Ishikawa (cell line): ENCODE measurements at regions not wholly inside any gene's neighbourhood (a gene's known extent, or its start where the extent isn't known, plus 50 kb on each side); places are given as distances from the start of the nearest gene placed in this dataset.

ENCODE experiments used
- CEBPB ChIP-seq: IDR thresholded peaks from 2 replicates; pipeline ENCODE4 v1.6.1; 2012
- CREB1 ChIP-seq: IDR thresholded peaks from 2 replicates; pipeline ENCODE4 v1.6.1; 2012; ENCODE audit warnings: low read depth
- EGR1 ChIP-seq: IDR thresholded peaks from 2 replicates; pipeline ENCODE4 v1.6.1; 2012
- EP300 ChIP-seq: IDR thresholded peaks from 2 replicates; pipeline ENCODE4 v1.6.1; 2012; ENCODE audit warnings: borderline replicate concordance
- FOXM1 ChIP-seq: IDR thresholded peaks from 2 replicates; pipeline ENCODE4 v1.6.1; 2012; ENCODE audit warnings: low read depth, borderline replicate concordance
- NFIC ChIP-seq: IDR thresholded peaks from 2 replicates; pipeline ENCODE4 v1.6.1; 2012
- RAD21 ChIP-seq: IDR thresholded peaks from 2 replicates; pipeline ENCODE4 v1.6.1; 2012; ENCODE audit warnings: low read depth
- TAF1 ChIP-seq: IDR thresholded peaks from 2 replicates; pipeline ENCODE4 v1.6.1; 2012; ENCODE audit warnings: low read depth, mild to moderate bottlenecking
- TCF12 ChIP-seq: IDR thresholded peaks from 2 replicates; pipeline ENCODE4 v1.6.1; 2012; ENCODE audit warnings: low read depth
- TEAD4 ChIP-seq: IDR thresholded peaks from 2 replicates; pipeline ENCODE4 v1.6.1; 2012
- YY1 ChIP-seq: IDR thresholded peaks from 2 replicates; pipeline ENCODE4 v1.6.1; 2012; ENCODE audit warnings: low read depth
- ZBTB7A ChIP-seq: IDR thresholded peaks from 2 replicates; pipeline ENCODE4 v1.6.1; 2012; ENCODE audit warnings: low read depth
- TF ChIP-seq, protein P1 (sequence below): IDR thresholded peaks from 2 replicates; pipeline ENCODE4 v1.6.1; 2012; ENCODE audit warnings: low read depth, mild to moderate bottlenecking
- TF ChIP-seq, protein P2 (sequence below): IDR thresholded peaks from 2 replicates; pipeline ENCODE4 v1.6.1; 2012
- TF ChIP-seq, protein P3 (sequence below): IDR thresholded peaks from 2 replicates; pipeline ENCODE4 v1.6.1; 2012

DNA sequence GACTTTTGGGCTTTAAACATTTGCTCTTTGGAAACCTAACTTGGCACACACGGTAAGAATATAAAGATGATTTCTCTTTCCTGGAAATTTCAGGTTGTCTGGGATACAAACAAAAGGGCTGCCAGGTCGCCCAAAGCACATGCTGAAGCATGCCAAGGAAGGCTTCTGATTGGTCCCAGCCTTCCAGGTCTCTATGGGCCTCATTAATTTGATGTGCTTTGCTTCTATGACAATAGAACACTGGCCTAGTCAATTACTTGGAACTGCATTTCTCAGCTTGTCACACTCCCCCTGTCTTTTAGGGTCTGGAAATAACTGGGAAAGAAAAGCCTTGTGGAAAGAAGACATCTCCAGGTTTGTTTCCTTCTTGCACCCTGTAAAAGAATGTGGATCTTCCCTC lies 228.9 kb downstream of the ADCYAP1 start:
- TF ChIP-seq FOXM1 (no peak), TEAD4 (no peak)

DNA sequence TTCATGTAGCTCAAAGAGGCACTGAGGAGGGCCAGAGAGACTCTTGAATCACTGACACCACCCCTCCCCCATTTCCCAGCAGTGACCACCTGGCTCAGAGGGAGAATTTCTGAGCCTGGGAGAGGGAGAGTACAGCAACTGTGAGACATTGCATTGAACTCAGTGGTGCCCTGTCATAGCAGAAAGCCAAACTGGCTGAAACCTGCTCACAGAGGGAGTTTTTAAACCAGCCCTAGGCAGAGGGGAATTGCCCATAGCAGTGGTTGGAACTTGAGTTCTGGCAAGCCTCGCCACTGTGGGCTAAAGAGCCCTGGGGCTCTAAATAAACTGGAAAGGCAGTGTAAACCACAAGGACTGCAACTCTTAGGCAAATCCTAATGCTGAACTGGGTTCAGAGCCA lies 243.1 kb downstream of the ADCYAP1 start:
- TF ChIP-seq YY1 (no peak), RAD21 (no peak), CREB1 (no peak), CEBPB (no peak), ZBTB7A (no peak), TAF1 (no peak), NFIC (no peak), EP300 (no peak), EGR1 (no peak), TEAD4 (no peak), FOXM1 (no peak), TCF12 (no peak)
- TF ChIP-seq, protein P1, sequence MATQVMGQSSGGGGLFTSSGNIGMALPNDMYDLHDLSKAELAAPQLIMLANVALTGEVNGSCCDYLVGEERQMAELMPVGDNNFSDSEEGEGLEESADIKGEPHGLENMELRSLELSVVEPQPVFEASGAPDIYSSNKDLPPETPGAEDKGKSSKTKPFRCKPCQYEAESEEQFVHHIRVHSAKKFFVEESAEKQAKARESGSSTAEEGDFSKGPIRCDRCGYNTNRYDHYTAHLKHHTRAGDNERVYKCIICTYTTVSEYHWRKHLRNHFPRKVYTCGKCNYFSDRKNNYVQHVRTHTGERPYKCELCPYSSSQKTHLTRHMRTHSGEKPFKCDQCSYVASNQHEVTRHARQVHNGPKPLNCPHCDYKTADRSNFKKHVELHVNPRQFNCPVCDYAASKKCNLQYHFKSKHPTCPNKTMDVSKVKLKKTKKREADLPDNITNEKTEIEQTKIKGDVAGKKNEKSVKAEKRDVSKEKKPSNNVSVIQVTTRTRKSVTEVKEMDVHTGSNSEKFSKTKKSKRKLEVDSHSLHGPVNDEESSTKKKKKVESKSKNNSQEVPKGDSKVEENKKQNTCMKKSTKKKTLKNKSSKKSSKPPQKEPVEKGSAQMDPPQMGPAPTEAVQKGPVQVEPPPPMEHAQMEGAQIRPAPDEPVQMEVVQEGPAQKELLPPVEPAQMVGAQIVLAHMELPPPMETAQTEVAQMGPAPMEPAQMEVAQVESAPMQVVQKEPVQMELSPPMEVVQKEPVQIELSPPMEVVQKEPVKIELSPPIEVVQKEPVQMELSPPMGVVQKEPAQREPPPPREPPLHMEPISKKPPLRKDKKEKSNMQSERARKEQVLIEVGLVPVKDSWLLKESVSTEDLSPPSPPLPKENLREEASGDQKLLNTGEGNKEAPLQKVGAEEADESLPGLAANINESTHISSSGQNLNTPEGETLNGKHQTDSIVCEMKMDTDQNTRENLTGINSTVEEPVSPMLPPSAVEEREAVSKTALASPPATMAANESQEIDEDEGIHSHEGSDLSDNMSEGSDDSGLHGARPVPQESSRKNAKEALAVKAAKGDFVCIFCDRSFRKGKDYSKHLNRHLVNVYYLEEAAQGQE: no peak
- TF ChIP-seq, protein P2, sequence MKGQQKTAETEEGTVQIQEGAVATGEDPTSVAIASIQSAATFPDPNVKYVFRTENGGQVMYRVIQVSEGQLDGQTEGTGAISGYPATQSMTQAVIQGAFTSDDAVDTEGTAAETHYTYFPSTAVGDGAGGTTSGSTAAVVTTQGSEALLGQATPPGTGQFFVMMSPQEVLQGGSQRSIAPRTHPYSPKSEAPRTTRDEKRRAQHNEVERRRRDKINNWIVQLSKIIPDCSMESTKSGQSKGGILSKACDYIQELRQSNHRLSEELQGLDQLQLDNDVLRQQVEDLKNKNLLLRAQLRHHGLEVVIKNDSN: no peak
- TF ChIP-seq, protein P3, sequence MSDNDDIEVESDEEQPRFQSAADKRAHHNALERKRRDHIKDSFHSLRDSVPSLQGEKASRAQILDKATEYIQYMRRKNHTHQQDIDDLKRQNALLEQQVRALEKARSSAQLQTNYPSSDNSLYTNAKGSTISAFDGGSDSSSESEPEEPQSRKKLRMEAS: no peak

DNA sequence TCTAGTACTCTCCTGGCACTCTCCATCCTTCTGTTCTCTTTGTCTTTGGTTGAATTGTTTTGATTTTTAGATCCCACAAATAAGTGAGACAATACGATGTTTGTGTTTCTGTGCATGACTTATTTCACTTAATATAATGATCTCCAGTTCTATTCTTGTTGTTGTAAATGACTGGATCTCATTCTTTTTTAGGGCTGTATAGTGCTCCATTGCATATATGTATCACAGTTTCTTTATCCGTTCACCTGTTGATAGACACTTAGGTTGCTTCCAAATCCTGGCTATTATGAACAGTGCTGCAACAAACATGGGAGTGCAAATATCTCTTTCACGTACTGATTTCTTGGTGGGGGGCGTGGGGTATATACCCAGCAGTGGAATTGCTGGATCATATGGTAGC lies 245.0 kb downstream of the ADCYAP1 start:
- TF ChIP-seq TEAD4 (no peak), TCF12 (no peak), EP300 (no peak), CEBPB (no peak), TAF1 (no peak), NFIC (no peak), EGR1 (no peak), FOXM1 (no peak), ZBTB7A (no peak), CREB1 (no peak), YY1 (no peak), RAD21 (no peak)
- TF ChIP-seq, protein P1: no peak
- TF ChIP-seq, protein P2: no peak
- TF ChIP-seq, protein P3: no peak

DNA sequence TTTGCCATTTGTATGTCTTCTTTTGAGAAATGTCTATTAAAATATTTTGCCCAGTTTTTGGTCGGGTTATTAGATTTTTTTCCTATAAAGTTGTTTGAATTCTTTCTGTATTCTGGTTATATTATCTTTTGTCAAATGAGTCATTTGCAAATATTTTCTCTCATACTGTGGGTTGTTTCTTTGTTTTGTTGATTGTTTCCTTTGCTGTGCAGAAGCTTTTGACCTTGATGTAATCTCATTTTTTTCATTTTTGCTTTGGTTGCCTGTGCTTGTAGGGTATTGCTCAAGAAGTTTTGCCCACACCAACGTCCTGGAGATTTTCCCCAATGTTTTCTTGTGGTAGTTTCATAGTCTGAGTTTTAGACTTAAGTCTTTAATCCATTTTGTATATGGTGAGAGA lies 245.7 kb downstream of the ADCYAP1 start:
- no peak for TF ChIP-seq YY1
- TF ChIP-seq NFIC: no peak
- TF ChIP-seq, protein P2: no peak
- no peak for TF ChIP-seq TEAD4
- no peak for TF ChIP-seq ZBTB7A

DNA sequence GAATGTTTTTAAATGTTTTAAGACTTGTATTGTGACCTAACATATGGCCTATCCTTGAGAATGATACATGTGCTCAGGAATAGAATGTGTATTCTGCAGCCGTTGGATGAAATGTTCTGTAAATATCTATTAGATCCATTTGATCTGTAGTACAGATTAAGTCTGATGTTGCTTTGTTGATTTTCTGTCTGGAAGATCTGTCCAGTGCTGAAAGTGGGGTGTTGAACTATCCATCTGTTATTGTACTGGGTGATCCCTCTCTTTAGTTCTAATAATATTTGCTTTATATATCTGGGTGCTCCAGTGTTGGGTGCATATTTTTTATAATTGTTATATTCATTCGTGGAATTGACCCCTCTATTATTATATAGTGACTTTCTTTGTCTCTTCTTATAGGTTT lies 248.3 kb downstream of the ADCYAP1 start:
- TF ChIP-seq, protein P1: peak; percentile 66

DNA sequence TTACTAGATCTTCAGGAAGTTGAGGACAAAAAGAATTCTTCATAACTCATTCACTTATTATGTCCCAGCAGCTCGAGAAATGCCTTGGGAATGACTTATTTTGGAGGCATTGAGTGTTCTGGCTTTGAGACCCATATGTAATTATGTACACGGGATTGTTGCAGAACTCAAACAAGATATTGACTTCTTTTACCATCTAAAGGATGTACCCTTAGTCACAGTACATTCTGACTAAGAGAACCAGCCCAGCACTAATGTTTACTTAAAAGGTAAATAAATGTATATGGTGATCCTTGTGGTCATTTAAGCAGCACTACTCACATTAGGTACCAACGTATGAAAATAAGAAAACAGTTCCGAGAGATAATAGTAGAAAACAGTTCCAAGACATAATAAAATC lies 268.9 kb downstream of the ADCYAP1 start:
- TF ChIP-seq, protein P2: no peak
- TF ChIP-seq EP300 (no peak), EGR1 (no peak), FOXM1 (no peak), ZBTB7A (no peak), TAF1 (no peak), YY1 (no peak), CREB1 (no peak), TCF12 (no peak), RAD21 (no peak), TEAD4 (no peak), CEBPB (no peak), NFIC (no peak)
- TF ChIP-seq, protein P1: no peak
- TF ChIP-seq, protein P3: no peak
